Hepatocyte (in vitro differentiated cells): ENCODE measurements at regions not wholly inside any gene's neighbourhood (a gene's known extent, or its start where the extent isn't known, plus 50 kb on each side); places are given as distances from the start of the nearest gene placed in this dataset.

Source experiments
- DNase-seq: peaks from one replicate; pipeline ENCODE4 v3.0.0-alpha.2; 2016; ENCODE audit warnings: low spot score
- H2AFZ ChIP-seq: fragments of 200-600 bp; sonication (generic); 2 replicates; pipeline ENCODE4 v1.6.0; 2016; ENCODE audit warnings: antibody characterized with exemption, mild to moderate bottlenecking
- H3K27ac ChIP-seq: fragments of 200-600 bp; sonication (generic); 2 replicates; pipeline ENCODE4 v1.5.1; 2016; ENCODE audit warnings: mild to moderate bottlenecking
- H3K27me3 ChIP-seq: fragments of 200-600 bp; sonication (generic); 2 replicates; pipeline ENCODE4 v1.6.1; 2016
- H3K36me3 ChIP-seq: fragments of 200-600 bp; sonication (generic); replicated peaks from 2 replicates; pipeline ENCODE4 v1.5.1; 2016; ENCODE audit warnings: low read depth; ENCODE audit not compliant: insufficient read depth
- H3K4me1 ChIP-seq: fragments of 200-600 bp; sonication (generic); 2 replicates; pipeline ENCODE4 v1.5.1; 2016; ENCODE audit warnings: mild to moderate bottlenecking, moderate library complexity; ENCODE audit not compliant: insufficient read depth
- H3K4me2 ChIP-seq: fragments of 200-600 bp; sonication (generic); 2 replicates; pipeline ENCODE4 v1.6.0; 2016
- H3K4me3 ChIP-seq: fragments of 200-600 bp; sonication (generic); 2 replicates; pipeline ENCODE4 v1.5.1; 2016; ENCODE audit warnings: mild to moderate bottlenecking
- H3K79me2 ChIP-seq: fragments of 200-600 bp; sonication (generic); 2 replicates; pipeline ENCODE4 v1.6.0; 2017; ENCODE audit warnings: mild to moderate bottlenecking
- H3K9me2 ChIP-seq: fragments of 200-600 bp; sonication (generic); replicated peaks from 2 replicates; pipeline ENCODE4 v1.6.0; 2017; ENCODE audit warnings: mild to moderate bottlenecking; ENCODE audit not compliant: insufficient read depth
- H3K9me3 ChIP-seq: fragments of 200-600 bp; sonication (generic); 2 replicates; pipeline ENCODE4 v1.5.1; 2016; ENCODE audit warnings: low read depth, mild to moderate bottlenecking
- H4K20me1 ChIP-seq: fragments of 200-600 bp; sonication (generic); 2 replicates; pipeline ENCODE4 v1.6.0; 2016; ENCODE audit warnings: mild to moderate bottlenecking; ENCODE audit not compliant: insufficient read depth, poor library complexity, severe bottlenecking
- EZH2 ChIP-seq: fragments of 200-600 bp; sonication (generic); IDR thresholded peaks from 2 replicates; pipeline ENCODE4 v1.6.1; 2016; ENCODE audit warnings: antibody characterized with exemption, mild to moderate bottlenecking, borderline replicate concordance
- EZH2phosphoT487 ChIP-seq: fragments of 200-600 bp; sonication (generic); IDR thresholded peaks from one replicate; pipeline ENCODE4 v1.6.1; 2018; ENCODE audit warnings: antibody characterized with exemption, mild to moderate bottlenecking, low read depth, moderate library complexity; ENCODE audit not compliant: unreplicated experiment, severe bottlenecking
- WGBS: methylation state at CpG from one replicate; pipeline ENCODE4 v1.1.6; 2016; ENCODE audit warnings: low lambda C conversion rate; ENCODE audit errors: missing lambda C conversion rate; 5-methylcytosine and 5-hydroxymethylcytosine counted together
- TF ChIP-seq, protein P1 (sequence below): fragments of 200-600 bp; sonication (generic); IDR thresholded peaks from 2 replicates; pipeline ENCODE4 v1.5.1; 2016; ENCODE audit warnings: antibody characterized with exemption, mild to moderate bottlenecking; ENCODE audit not compliant: poor library complexity

DNA sequence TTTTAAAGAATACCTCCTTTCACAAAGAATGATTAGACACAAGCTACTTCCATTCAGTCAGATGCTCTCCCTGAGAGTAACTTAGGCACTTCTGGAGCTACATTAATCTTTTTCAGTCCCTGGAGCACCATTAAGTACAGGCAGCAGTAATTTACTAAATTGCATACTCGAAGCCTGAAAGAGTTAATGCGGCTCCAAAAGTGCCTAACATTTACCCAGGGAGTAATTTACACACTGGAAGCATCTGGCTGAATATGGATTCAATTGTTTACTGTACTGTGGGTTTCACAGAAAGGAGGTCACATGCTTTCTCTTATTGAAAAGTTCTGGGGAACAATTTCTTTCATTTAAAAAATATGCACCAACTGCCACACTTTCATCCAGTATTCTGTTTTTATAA, 260.8 kb upstream of the TENM3 start:
- Histone ChIP-seq H3K9me3 (no peaks in the 10 kb centered on the region), H3K4me1 (peaks cover 4% of the 10 kb centered on the region), H3K4me2 (no peak overlapping the region), H3K4me3 (no peak overlapping the region), H3K9me2 (no peaks in the 10 kb centered on the region), H3K79me2 (no peaks in the 10 kb centered on the region), H2AFZ (no peak overlapping the region), H3K27ac (no peak overlapping the region), H4K20me1 (no peaks in the 10 kb centered on the region), H3K27me3 (no peaks in the 10 kb centered on the region), H3K36me3 (no peaks in the 10 kb centered on the region)
- WGBS: 67% methylated on average over 2 of the region's 2 CpGs
- DNase-seq: no peak
- no peak for TF ChIP-seq EZH2
- TF ChIP-seq, protein P1, sequence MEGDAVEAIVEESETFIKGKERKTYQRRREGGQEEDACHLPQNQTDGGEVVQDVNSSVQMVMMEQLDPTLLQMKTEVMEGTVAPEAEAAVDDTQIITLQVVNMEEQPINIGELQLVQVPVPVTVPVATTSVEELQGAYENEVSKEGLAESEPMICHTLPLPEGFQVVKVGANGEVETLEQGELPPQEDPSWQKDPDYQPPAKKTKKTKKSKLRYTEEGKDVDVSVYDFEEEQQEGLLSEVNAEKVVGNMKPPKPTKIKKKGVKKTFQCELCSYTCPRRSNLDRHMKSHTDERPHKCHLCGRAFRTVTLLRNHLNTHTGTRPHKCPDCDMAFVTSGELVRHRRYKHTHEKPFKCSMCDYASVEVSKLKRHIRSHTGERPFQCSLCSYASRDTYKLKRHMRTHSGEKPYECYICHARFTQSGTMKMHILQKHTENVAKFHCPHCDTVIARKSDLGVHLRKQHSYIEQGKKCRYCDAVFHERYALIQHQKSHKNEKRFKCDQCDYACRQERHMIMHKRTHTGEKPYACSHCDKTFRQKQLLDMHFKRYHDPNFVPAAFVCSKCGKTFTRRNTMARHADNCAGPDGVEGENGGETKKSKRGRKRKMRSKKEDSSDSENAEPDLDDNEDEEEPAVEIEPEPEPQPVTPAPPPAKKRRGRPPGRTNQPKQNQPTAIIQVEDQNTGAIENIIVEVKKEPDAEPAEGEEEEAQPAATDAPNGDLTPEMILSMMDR: no peak

DNA sequence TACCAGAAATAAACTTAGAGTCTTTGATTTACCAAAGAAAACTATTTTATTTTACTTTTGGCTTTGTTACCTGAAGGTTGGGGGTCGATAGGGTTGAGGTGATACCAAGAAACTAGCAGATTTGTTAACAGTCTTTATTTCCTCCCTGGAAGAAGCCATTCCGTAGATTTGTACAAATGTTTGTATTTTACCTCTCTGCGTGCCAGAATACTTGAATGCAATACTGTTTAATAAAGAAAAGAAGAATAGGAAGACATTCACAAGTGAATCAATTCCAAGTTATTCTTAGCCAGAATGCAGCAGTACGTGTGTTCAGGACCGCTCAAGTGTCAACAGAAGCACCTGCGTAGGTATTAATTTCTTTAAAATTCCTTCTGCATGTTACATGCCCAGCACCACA, 260.3 kb upstream of the TENM3 start:
- Histone ChIP-seq H3K4me1 (peaks cover 4% of the 10 kb centered on the region), H3K27me3 (no peaks in the 10 kb centered on the region), H3K9me2 (no peaks in the 10 kb centered on the region), H3K79me2 (no peaks in the 10 kb centered on the region), H3K27ac (no peak overlapping the region), H2AFZ (no peak overlapping the region), H3K4me3 (no peak overlapping the region), H3K9me3 (no peaks in the 10 kb centered on the region), H3K36me3 (no peaks in the 10 kb centered on the region), H3K4me2 (no peak overlapping the region), H4K20me1 (no peaks in the 10 kb centered on the region)
- DNase-seq: no peak
- TF ChIP-seq, protein P1: no peak
- TF ChIP-seq EZH2 (no peak), EZH2phosphoT487 (no peak)
- 74% methylated on average over 6 of the region's 6 CpGs for WGBS

DNA sequence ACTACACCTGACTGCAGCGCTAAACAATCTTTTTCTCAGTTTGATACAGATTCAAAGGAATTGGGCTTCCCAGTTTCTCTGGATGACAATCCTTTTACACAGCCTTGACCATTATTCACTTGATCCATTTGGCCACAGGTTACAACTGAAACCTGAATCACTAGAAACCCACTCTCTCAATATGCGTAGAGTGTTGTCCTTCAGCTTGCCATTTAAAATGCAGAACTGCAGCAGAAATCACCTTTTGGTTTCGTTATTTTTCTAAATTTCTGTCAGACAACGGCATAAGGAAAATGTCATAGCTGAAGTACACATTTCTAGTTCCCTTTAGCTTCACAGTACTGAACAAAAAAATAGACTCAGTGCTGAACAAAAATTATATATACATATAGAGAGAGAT, 255.8 kb upstream of the TENM3 start:
- Histone ChIP-seq H3K79me2 (no peaks in the 10 kb centered on the region), H3K27ac (no peak overlapping the region), H4K20me1 (no peaks in the 10 kb centered on the region), H2AFZ (no peak overlapping the region), H3K4me2 (no peak overlapping the region), H3K9me2 (no peaks in the 10 kb centered on the region), H3K27me3 (no peaks in the 10 kb centered on the region), H3K4me3 (no peak overlapping the region), H3K9me3 (no peaks in the 10 kb centered on the region), H3K4me1 (peaks cover under 1% of the 10 kb centered on the region), H3K36me3 (no peaks in the 10 kb centered on the region)
- no peak for DNase-seq
- TF ChIP-seq EZH2 (no peak), EZH2phosphoT487 (no peak)
- TF ChIP-seq, protein P1: no peak
- WGBS: 96% methylated on average over 4 of the region's 4 CpGs

DNA sequence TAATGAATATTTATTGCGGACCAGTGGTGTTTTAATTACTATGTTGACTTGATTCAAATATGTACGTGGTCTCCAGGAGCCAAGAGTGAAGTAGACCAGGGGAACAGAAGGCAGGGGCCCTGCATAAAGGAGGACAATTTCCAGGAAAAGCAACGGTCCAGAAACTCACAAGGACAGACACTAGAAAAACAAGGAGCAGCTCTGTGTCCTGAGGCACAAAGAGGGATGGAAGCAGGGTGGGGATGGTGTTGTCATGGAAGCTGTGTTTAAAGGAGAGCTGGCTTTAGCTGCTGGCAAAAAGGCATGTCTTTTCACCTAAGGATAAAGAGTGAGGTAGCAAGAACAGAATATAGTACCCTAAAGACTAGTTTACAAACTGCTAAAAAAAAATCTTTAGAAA, 254.1 kb upstream of the TENM3 start:
- no peak for TF ChIP-seq EZH2phosphoT487
- TF ChIP-seq, protein P1: no peak
- no peak for TF ChIP-seq EZH2
- H3K4me2 ChIP-seq: no peak overlapping the region
- DNase-seq: no peak
- H3K4me3 ChIP-seq: no peak overlapping the region
- no peaks in the 10 kb centered on the region for H3K36me3 ChIP-seq
- H3K9me3 ChIP-seq: no peaks in the 10 kb centered on the region
- H3K27me3 ChIP-seq: peaks cover 6% of the 10 kb centered on the region
- H3K79me2 ChIP-seq: no peaks in the 10 kb centered on the region
- no peak overlapping the region for H2AFZ ChIP-seq
- H3K4me1 ChIP-seq: no peaks in the 10 kb centered on the region
- H3K9me2 ChIP-seq: no peaks in the 10 kb centered on the region
- WGBS: 74% methylated on average over 3 of the region's 3 CpGs
- no peaks in the 10 kb centered on the region for H4K20me1 ChIP-seq
- H3K27ac ChIP-seq: no peak overlapping the region
